ENCODE measurements at regions not wholly inside any gene's neighbourhood (a gene's known extent, or its start where the extent isn't known, plus 50 kb on each side); places are given as distances from the start of the nearest gene placed in this dataset.
A peak's percentile ranks its signal among the peaks of the same experiment; 100 is the strongest.

DNA sequence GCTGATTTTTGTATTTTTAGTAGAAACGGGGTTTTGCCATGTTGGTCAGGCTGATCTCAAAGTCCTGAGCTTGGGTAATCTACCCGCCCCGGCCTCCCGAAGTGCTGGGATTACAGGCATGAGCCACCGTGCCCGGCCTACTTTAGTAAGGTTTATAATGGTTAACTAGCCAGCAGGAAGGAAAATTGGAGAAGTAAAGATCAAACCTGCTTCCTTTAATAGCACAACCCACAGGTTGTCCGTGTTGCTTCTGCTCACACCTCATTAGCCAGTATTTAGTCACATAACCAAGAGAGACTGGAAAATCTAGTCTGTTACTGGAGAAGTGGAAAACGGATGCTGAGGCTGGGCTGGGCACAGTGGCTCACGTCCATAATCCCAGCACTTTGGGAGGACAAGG lies 51.9 kb upstream of the TBL1XR1 start:
- DNase-seq, result peak; percentile 57
- H3K36me3 Mint-ChIP-seq (ENCODE audit: insufficient read depth, unreplicated experiment), result no peaks in the 10 kb centered on the region
- CTCF ChIA-PET, result interaction anchor here (0.8 kb wide), 1 partner anchor 38 kb away, joined by 4 read pairs; no protein-coding TSS in a partner anchor
- intact Hi-C loops (cut with micrococcal nuclease; ENCODE audit: unreplicated experiment), result loop anchor here (2.0 kb wide), 1 partner anchor 46 kb away; no protein-coding TSS in a partner anchor
- BruUV-seq (replicated peaks), result no TSS peak
- peaks cover 3% of the 10 kb centered on the region for H3K9me3 Mint-ChIP-seq (ENCODE audit: low read depth, unreplicated experiment)
- peaks cover 13% of the 10 kb centered on the region for H3K4me1 Mint-ChIP-seq (ENCODE audit: low read depth, unreplicated experiment)
- no peaks in the 10 kb centered on the region for H3K27me3 Mint-ChIP-seq (ENCODE audit: unreplicated experiment)
- peak overlapping the region; percentile 5 for H3K27ac Mint-ChIP-seq (ENCODE audit: unreplicated experiment)
- TF ChIP-seq, protein P1, sequence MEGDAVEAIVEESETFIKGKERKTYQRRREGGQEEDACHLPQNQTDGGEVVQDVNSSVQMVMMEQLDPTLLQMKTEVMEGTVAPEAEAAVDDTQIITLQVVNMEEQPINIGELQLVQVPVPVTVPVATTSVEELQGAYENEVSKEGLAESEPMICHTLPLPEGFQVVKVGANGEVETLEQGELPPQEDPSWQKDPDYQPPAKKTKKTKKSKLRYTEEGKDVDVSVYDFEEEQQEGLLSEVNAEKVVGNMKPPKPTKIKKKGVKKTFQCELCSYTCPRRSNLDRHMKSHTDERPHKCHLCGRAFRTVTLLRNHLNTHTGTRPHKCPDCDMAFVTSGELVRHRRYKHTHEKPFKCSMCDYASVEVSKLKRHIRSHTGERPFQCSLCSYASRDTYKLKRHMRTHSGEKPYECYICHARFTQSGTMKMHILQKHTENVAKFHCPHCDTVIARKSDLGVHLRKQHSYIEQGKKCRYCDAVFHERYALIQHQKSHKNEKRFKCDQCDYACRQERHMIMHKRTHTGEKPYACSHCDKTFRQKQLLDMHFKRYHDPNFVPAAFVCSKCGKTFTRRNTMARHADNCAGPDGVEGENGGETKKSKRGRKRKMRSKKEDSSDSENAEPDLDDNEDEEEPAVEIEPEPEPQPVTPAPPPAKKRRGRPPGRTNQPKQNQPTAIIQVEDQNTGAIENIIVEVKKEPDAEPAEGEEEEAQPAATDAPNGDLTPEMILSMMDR (IDR thresholded peaks at IDR 0.05; ENCODE audit: unreplicated experiment), result no peak
- peak overlapping the region; percentile 13 for H3K4me3 Mint-ChIP-seq (ENCODE audit: low read depth, unreplicated experiment)

DNA sequence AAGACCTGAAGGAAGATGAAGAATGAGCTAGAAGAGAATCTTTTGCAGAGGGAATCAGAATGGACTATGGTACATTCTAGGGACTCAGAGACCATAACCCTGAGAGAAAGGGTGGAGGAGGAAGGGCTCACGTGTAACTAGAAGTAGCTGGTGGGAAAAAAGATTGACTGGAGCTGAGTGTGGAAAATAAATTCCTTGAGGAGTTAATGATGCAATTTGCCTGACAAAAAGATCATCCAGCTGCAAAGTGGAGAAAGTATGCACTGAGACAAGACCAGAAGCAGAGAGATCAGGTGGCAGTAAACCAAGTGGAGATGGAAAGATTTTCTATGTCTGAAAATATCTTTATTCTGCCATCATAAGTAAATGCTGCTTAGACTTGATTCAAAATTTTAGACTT lies 52.9 kb upstream of the TBL1XR1 start:
- CTCF ChIA-PET, result no interaction called here
- no peaks in the 10 kb centered on the region for H3K27me3 Mint-ChIP-seq (ENCODE audit: unreplicated experiment)
- H3K9me3 Mint-ChIP-seq (ENCODE audit: low read depth, unreplicated experiment), result peaks cover 3% of the 10 kb centered on the region
- DNase-seq, result no peak
- BruUV-seq (replicated peaks), result no TSS peak
- H3K4me3 Mint-ChIP-seq (ENCODE audit: low read depth, unreplicated experiment), result no peak overlapping the region
- TF ChIP-seq, protein P1 (IDR thresholded peaks at IDR 0.05; ENCODE audit: unreplicated experiment), result no peak
- intact Hi-C loops (cut with micrococcal nuclease; ENCODE audit: unreplicated experiment), result no loop called here
- H3K4me1 Mint-ChIP-seq (ENCODE audit: low read depth, unreplicated experiment), result peaks cover 16% of the 10 kb centered on the region
- H3K36me3 Mint-ChIP-seq (ENCODE audit: insufficient read depth, unreplicated experiment), result no peaks in the 10 kb centered on the region
- H3K27ac Mint-ChIP-seq (ENCODE audit: unreplicated experiment), result peak overlapping the region; percentile 5

DNA sequence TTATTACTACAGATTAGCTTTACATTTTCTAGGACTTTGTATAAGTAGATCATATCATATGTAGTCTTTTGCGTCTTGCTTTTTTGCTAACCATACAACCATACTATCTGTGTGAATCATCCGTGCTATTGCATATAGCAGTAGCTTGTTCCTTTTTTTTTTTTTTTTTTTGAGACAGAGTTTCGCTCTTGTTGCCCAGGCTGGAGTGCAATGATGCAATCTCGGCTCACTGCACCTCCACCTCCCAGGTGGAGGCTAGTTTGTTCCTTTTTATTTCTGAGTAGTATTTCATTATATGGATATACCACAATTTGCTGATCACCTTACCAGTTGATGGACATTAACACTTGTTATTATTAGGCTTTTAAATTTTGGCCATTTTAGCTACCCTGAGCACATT lies 54.5 kb upstream of the TBL1XR1 start:
- CTCF ChIA-PET, result no interaction called here
- peaks cover 3% of the 10 kb centered on the region for H3K9me3 Mint-ChIP-seq (ENCODE audit: low read depth, unreplicated experiment)

DNA sequence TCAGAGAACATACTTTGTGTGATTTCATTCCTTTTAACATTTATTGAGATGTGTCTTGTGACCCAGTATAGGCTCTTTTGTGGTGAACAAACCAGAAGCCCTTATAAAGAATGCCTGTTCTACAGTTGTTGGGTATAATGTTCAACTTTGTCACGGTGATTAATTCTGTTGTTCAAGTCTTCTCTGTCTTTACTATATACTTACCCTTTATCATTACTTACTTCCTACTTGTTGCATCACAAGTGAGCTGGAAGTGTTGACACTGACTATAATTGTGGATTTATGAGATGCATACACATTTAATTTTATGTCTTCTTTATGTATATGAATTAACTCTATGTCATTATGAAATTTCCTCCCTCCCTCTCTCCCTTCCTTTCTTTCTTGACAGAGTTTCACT lies 59.7 kb upstream of the TBL1XR1 start:
- CTCF ChIA-PET, result no interaction called here
- no peaks in the 10 kb centered on the region for H3K36me3 Mint-ChIP-seq (ENCODE audit: insufficient read depth, unreplicated experiment)
- no peaks in the 10 kb centered on the region for H3K9me3 Mint-ChIP-seq (ENCODE audit: low read depth, unreplicated experiment)
- H3K27ac Mint-ChIP-seq (ENCODE audit: unreplicated experiment), result no peak overlapping the region
- no peaks in the 10 kb centered on the region for H3K27me3 Mint-ChIP-seq (ENCODE audit: unreplicated experiment)
- H3K4me1 Mint-ChIP-seq (ENCODE audit: low read depth, unreplicated experiment), result peaks cover 17% of the 10 kb centered on the region
- BruUV-seq (replicated peaks), result no TSS peak
- intact Hi-C loops (cut with micrococcal nuclease; ENCODE audit: unreplicated experiment), result no loop called here
- no peak for DNase-seq
- TF ChIP-seq, protein P1 (IDR thresholded peaks at IDR 0.05; ENCODE audit: unreplicated experiment), result no peak
- no peak overlapping the region for H3K4me3 Mint-ChIP-seq (ENCODE audit: low read depth, unreplicated experiment)

More for the DNA sequence above, 54.5 kb upstream of the TBL1XR1 start:
- Mint-ChIP-seq H3K4me3 (ENCODE audit: low read depth, unreplicated experiment) (no peak overlapping the region), H3K27me3 (ENCODE audit: unreplicated experiment) (no peaks in the 10 kb centered on the region), H3K36me3 (ENCODE audit: insufficient read depth, unreplicated experiment) (no peaks in the 10 kb centered on the region), H3K27ac (ENCODE audit: unreplicated experiment) (no peak overlapping the region), H3K4me1 (ENCODE audit: low read depth, unreplicated experiment) (peaks cover 22% of the 10 kb centered on the region)
- TF ChIP-seq, protein P1 (IDR thresholded peaks at IDR 0.05; ENCODE audit: unreplicated experiment), result no peak
- intact Hi-C loops (cut with micrococcal nuclease; ENCODE audit: unreplicated experiment), result no loop called here
- DNase-seq, result no peak
- BruUV-seq (replicated peaks), result no TSS peak

Measured in Calu3 (cell line).